ENCODE measurements at regions not wholly inside any gene's neighbourhood (a gene's known extent, or its start where the extent isn't known, plus 50 kb on each side); places are given as distances from the start of the nearest gene placed in this dataset.

DNA sequence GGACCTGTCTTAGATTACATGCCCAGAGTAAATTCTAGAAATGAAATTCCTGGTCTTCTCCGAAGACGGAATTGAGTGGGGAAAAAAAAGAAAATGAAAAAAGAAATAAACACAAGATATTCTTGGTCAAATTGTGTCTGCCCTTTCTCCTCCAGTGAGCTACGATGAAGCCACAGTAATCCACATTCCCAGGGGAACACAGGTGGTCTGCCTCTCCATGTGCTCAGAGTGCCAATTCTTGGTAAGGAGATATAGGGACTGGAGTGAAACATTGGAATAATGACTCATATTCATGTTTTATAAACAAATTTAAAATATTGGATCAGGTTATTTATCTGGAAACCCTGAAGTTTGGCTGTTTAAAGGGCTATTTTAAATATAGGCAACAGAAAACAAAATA is 54.2 kb upstream of the MGST2 start:
- no peak for DNase-seq (ENCODE audit: low read depth)

DNA sequence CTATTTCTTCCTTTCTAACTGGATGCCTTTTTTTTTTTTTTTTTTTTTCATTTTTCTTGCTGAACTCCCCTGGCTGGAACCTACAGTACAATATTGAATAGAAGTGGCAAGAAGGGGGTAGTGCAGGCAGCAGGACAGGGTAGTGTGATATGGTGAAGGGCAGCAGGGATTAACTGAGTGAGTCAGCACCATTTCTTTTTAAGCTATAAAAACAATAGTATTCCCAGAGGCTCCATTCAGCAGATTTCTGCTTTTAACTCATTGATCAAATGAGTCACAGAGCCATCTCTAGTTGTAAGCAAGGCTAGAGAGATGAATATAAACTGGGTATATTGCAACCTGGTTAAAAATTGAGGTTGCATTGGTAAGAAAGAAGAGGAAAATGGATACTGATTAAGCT is 53.6 kb upstream of the SETD7 start:
- DNase-seq (ENCODE audit: low read depth), result peak; percentile 34

DNA sequence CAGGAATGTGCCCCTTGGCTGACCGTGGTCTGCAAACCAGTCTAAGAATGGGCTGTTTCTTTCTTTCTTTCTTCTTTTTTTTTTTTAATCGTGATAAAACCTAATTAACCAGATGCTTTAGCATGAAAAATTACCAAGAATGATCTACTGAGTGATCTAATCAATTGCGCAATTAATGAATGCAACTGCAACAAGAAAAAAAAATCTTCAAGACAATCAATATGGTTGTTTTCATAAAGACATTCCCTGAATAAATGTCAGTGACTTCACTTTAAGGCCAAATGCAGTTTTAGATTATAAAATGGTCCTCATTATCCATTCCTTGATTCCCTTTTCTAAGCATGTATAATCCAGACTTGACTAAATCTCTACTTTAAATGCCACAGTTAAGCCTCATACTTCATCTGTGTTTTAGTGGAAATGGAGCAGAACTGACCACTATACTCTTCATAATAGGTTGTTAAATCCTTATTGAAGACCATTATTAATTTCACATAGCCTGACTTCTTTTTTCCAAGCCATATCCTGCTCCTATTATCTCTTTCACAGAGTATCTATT is 51.6 kb upstream of the SETD7 start:
- no peak for DNase-seq (ENCODE audit: low read depth)

DNA sequence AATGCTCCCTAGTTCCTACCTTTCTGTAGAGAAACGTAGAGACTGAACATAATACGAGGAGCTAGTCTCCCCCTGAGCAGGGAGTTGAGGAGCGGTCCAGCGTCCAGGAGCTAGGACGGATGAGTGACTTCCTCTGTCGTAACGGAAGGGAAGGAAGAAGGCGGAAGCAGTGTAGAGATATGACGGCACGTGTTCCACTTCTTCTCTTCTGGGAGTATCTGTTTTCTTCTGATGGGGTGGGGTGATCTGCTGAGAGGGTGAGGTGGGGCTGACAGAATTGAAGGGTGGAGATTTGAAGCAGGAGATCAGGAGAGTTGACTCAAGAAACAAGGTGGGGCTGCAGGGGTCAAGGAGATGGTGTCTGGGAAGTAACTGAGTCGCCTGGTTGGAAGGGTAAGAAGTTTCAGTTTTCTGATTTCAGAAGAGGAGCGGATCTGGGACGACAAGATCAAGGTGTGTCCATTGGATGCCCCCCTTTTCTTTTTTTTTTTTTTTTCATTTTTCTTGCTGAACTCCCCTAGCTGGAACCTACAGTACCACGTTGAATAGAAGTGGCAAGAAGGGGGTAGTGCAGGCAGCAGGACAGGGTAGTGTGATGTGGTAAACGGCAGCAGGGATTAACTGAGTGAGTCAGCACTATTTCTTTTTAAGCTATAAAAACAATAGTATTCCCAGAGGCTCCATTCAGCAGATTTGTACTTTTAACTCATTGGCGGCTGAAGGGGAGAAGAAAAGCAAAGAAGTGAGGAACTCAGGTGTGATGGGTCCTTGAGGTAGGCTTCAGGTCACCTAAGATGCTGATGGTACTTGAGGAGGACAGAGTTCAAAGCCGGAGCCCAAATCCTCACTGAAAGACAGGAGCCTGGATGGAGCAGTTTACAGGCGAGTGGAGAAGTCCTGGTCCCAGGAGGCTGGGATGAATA is 50.8 kb upstream of the SETD7 start:
- peak; percentile 29 for DNase-seq (ENCODE audit: low read depth)

DNA sequence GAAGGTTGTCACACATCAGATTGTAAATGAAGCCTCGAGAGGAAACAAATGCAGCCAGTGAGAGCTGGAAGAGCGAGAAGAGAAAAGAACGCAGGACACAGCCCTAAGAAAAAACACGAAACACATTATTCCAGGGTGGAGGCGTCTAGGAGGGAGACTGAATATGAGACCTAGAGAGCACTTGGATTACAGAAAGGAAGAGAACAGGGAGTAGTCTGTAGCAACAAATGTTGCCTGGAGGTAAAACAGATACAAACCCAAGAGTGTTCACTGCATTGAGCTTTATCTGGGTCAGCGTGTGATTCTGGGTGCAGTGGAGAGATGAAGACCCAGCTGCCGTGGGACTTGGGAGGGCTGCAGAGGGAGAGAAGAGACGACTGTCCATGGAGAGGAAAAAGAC is 50.1 kb upstream of the SETD7 start:
- DNase-seq (ENCODE audit: low read depth), result no peak
